SKM-1 (cell line): ENCODE measurements at regions not wholly inside any gene's neighbourhood (a gene's known extent, or its start where the extent isn't known, plus 50 kb on each side); places are given as distances from the start of the nearest gene placed in this dataset.
"Not testable (repeated sequence)": the region's sequence is repeated elsewhere in the genome, so short reads cannot be mapped to it uniquely, and the experiment has no call there.

Experiments
- DNase-seq: peaks from one replicate; lab custom pipeline; 2025; ENCODE audit not compliant: unreplicated experiment; lab: John Stamatoyannopoulos, UW

DNA sequence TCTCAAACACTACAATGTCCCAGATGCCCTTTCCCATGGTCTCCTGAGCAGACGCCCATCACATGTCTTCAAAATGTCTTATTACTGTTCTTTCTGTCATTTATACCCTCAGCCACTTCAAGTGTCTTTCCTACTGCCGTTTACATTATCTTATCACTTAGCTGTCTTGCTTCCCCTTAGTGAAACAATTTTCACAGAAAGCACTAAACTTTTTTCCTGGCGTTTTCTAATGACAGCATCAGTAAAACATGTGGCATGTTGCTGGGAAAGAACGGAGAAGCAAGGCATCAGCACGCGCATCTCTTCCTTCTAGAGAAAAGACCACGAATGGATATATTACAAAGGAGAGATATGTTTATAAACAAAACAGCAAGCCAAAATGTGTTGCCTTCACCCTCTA lies 189.7 kb upstream of the SLIT2 start:
- no peak for DNase-seq

DNA sequence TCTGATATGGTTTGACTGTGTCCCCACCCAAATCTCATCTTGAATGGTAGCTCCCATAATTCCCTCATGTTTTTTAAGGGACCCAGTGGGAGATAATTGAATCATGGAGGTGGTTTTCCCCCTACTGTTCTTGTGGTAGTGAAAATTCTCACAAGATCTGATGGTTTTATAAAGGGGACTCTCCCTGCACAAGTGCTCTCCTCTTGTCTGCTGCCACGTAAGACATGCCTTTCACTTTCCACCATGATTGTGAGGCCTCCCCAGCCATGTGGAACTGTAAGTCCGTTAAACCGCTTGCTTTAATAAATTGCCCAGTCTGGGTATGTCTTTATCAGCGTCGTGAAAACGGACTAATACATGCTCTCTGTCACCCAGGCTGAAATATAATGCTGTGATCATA lies 200.9 kb upstream of the SLIT2 start:
- DNase-seq, result no peak

DNA sequence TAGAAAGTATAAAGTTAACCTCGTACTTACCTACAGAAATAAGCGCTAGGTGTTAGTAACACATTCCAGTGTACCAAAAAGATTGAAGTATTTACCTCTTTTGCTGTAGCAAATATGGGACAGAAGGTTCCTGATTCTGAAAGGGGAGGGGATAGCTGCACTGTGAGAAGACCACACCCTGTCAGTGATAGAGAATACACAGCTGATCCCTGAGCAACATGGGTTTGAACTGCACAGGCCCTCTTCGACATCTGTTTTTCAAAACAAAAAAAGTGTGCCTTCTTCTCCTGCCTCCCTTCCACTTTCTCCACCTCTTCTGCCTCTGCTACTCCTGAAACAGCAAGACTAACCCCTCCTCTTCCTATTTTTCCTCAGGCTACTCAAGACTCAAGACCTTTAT lies 201.8 kb upstream of the SLIT2 start:
- DNase-seq, result no peak

DNA sequence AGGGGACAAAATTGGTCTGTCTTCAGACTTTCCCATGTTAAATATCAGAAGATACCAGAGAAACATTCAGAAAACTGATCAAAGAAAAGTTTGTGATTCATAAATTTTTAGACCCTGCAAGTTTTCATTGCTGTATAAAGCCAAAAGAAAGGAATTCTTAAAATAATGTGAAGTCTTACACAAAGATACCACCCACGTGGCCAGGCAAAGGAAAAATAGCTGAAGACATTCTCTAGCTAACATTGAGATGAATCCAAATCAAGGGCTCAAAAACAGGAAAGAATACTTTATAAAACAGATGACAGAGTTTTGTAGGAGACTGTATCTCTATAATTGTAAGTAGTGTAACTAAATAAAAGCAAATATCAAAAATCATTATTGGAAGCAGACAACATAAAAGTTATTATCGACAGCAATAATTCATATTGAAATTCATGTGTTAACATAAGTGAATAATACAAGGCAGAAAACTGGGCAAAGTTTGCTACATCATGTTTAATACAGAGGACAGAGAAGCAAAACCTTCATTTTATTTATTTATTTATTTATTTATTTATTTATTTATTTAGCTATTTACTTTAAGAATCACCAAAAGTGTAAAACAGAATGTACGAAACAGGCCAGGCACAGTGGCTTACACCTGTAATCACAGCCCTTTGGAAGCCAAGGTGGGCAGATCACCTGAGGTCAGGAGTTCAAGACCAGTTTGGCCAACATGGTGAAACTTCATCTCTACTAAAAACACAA lies 204.6 kb upstream of the SLIT2 start:
- DNase-seq, result no peak

DNA sequence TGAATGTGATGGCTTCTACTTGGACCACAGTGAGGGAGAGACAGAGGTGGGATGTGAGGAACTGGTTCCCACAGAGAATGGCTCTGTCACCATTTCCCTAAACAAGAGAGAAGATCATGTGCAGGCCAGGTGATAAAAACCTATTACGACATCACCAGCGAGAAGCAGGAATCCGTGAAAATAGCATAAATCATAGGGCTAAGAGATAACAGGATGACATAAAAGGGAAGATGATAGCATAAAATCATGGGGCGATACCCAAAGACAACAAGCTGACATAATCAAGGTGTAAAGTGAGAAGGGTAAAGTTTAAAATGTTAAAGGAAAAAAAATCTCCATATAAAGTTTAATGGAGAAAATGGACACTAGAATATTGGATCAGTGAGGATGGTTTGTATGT lies 205.5 kb upstream of the SLIT2 start:
- no peak for DNase-seq

DNA sequence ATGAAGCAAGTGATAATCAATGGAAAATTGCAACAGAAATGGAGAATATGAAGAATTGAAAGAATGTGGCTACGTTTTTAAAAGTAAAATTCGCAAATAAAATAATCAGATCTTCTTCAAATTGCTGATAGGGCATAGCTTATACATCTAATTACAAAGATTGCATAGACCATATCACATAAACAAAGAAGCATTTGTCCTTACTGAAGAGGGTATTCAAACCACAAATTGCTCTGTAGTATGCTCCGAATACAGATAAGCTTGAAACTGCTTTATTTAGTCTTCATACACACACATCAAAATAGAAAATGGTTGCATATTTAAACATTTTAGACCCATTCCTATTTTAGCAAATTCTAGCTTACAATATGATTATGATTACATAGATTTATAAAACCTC lies 206.7 kb upstream of the SLIT2 start:
- no peak for DNase-seq

DNA sequence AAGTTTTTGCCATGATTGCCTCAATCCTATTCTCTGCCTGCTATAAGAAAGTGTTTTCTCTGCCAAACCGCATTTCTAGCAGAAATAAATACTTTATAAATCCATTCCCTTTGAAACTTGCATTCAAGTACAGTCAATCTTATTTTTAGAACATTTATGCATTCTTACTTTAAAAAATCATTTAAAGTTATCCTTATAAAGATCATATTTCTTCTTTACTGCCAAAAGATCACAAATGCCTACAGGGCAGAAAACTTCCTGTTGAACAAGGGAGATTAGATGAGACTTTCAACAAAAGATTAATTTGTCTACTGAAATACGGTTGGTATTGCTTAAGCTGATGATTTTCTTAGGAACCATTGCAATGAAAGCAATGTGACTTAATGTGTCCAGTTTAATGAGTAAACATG lies 207.2 kb upstream of the SLIT2 start:
- DNase-seq, result no peak

DNA sequence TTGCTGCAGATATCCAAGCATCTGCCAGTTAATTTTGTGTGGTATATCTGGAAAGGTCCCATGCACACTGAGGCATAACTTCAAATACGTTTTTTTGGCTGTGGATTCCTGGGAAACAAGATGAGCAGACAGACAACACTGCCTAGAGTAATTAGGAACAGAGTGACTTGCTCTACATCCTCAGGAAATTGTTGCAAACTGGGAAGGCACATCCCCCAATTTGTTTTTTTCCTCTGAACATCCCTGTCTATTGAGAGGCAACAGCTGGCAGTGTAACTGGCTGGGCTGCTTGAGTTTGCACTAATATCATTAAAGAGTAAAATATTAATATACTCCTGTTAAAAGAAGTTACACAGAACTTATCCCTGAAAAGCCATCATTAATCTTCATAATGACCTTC lies 207.7 kb upstream of the SLIT2 start:
- DNase-seq, result no peak

DNA sequence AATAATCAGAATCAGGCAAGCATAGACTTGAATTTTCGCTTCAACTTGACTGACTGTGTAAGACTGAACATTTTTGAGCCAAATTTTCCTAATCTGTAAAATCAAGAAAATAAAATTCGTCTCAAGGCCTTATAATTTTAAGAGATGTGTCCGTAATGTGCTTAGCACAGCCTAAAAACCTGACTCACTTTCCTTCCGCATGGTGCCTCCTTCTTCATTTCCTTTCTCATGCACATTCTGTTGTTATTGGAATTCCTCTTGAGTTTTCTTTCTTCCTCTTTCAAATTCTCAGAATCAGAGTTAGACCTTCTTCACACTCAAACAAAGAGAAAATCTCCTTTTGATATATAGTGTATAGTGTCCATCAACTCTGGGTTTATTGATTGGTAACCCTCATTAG lies 208.9 kb upstream of the SLIT2 start:
- no peak for DNase-seq

DNA sequence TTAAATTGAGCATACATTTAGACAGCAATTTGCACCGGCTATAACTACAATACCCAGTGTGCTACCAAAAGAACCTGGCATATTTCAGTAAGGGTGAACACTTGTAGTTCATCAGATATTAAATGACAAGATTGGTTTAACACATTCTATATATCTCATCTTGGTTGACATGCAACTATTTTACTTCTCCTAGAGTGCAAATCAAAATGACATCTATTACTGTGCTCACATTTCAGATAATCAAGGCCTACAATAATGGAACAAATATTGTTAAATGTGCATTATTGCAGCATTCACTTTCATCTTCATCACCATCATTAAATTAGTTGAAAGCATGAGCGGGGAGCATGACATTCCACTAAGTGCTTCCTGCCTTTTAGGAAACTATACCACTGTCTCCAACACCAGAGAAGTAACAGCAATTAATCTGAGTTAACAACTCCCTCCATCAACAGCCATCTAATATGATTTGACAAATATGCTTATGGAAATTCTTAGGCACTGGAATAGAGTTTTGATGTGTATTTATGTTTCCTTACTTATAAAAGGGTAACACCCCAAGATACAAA lies 209.8 kb upstream of the SLIT2 start:
- DNase-seq, result no peak

DNA sequence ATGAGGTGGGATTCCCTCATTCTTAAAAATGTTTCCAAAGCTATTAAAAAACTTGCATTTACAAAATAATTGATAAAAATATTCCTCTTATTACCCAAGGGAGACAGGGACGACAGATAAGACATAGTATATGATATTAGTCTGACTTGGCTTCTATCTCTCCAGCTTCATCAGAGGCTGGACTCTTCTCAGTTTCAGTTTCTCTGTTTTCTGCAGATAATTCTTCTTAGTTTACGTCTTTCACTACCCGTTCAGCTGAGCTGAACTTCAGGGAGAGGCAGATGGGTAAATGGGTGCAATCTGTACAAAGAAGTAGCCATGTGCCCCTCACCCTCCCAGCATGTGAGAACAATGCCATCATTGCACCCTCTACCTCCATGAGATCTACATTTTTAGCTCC lies 214.0 kb upstream of the SLIT2 start:
- DNase-seq, result no peak

DNA sequence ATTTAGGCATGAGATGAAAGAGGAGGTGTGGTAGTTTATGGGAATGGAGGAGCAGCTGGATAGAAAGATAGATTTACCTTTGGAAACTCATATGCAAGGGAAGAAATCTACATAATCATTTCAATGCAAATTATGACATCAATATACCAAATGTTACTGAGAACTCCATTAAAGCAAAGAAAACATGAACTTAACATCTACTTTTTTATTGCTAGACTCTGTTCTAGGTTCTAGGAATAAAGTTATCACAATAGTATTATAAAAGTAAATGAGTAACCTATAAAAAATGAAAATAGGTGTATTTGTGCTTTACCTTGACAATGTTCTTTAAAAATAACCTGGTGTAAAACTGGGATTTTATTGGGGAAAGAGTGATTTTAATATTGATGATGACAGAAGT lies 221.6 kb upstream of the SLIT2 start:
- DNase-seq, result no peak

DNA sequence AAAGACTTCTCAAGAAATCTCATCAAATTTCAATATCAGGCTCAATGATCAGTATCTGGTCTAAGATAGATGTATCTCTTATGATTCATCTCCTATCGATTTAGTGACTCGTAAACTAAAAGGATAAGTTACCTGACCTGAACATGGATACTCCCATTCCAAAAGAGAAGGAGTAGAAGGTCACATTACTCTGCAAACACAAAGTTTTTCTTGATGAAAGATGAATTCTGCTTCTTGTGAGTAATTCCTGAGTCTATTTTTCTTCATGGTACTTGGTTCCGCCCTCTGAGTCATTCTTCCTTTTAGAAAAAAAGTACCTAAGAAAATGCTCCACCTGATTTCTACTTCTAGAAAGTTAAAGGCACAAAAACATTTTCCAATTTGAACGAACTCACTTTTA lies 223.1 kb upstream of the SLIT2 start:
- no peak for DNase-seq

DNA sequence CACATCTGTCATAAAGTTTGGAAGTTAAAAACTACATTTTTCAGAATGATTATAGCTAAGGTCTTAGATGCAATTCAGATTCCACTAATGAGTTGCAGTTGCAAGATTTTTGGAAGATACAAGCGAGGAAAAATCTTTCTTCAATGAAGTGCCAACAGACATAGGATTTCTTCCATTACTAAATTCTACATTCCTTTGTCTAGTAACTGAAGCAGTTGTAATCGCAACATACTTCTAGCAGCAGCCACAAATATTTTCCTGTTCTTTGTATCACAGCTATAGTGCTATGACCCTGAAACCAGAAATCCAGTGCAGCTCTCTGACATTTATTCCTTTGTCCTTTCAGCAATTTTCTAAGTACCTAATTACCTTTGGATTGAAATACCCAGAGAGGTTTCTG lies 225.2 kb upstream of the SLIT2 start:
- no peak for DNase-seq

DNA sequence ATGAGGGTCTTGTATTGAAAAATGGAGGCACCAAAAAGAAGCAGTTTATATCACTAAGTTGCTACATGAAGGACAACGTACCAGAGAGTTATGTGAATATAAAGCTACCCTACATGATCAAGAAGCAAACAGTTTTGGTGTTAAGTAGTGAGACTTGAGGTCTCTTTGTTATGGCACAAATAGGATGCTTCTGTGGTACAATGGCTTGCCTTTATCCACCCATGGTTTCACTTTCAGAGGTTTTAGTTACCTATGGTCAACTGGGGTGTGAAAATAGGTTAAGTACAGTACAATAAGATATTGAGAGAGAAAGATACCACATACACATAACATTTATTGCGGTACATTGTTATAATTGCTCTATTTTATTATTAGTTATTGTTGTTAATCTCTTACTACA lies 229.2 kb upstream of the SLIT2 start:
- no peak for DNase-seq

DNA sequence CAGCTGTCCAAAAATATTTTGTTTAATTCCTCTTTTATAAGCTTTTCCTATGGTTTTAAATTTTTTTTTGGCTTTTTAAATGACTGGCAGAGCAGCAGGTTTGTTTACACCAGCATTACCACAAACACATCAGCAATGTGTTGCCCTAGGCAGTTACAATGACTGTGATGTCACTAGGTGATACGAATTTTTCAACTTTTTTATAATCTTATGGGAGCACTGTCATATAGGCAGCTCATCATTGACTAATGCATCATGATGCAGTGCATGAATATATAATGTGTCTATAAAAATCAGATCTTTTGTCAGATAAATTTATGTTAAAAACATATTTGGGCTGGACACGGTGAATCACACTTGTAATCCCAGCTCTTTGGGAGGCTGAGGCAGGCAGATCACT lies 231.6 kb upstream of the SLIT2 start:
- no peak for DNase-seq

DNA sequence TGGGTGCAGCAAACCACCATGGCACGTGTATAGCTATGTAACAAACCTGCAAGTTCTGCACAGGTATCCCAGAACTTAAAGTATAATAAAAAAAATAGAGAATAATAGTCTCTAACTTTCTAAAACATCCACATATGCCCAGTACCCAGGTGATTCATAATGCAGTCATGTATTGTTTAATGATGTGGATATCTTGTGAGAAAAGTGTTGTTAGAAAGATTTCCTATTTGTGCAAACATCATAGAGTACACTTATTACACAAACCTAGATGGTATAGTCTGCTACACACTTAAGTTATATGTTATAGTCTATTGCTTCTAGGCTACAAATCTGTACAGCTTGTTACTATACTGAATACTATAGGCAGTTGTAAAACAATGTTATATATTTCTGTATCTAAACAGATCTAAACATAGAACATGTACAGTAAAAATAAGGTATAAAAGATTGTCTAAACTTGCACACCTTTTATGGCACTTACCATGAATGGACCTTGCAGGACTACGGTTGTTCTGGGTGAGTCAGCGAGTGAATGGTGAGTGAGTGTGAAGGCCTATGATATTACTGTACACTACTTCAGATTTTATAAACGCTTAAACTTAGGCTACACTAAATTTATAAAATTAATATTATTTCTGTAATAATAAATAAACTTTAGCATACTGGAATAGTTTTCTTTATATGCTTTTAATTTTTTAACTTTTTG lies 232.2 kb upstream of the SLIT2 start:
- DNase-seq, result no peak

DNA sequence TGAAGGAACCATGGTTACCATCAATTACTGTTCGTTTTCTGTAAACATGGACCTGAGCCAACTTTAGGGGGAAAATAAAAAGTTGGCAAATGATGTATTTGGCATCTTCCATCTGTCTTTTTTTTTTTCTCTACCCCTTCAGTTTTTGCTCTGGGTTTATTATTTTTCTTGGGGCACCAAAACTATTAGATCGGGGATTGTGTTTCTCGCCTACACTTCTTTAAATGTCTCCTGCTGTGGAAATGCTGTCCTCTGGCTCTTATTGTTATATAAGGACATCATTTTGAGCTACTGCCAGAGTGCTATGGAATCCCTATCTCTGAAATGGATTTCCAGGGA lies 234.0 kb upstream of the SLIT2 start:
- DNase-seq, result no peak

DNA sequence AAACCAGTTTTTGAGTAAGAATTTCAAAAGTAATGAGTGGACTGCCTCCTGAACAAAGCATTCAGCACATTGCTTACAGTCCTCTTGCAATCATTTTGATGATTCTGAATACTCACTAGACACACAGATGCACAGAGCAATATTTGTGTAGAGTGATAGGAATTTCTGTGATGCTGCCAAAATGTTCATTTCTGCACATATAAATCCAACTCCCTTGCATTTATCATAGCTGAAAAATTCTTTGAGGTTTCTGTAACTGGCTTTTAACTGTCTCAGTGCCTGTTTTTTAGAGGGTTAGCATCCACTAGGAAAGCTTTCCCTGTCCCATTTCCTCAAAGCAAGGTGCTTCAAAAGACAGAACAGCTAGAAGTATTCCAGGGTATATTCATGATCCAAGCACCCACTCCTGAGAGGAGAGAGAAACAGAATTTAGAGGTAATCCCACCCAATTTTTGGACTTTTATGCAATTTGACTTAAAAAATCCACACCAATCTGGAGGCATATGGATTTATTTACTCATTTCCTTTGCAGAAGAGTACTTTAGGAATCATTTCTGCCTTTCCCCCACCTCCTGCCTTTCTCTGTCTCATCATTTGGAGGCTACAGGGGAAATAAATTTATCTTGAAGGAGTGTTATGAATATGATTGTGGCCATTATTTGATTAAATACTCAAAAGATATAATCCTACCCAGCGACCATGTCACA lies 234.5 kb upstream of the SLIT2 start:
- DNase-seq, result no peak

DNA sequence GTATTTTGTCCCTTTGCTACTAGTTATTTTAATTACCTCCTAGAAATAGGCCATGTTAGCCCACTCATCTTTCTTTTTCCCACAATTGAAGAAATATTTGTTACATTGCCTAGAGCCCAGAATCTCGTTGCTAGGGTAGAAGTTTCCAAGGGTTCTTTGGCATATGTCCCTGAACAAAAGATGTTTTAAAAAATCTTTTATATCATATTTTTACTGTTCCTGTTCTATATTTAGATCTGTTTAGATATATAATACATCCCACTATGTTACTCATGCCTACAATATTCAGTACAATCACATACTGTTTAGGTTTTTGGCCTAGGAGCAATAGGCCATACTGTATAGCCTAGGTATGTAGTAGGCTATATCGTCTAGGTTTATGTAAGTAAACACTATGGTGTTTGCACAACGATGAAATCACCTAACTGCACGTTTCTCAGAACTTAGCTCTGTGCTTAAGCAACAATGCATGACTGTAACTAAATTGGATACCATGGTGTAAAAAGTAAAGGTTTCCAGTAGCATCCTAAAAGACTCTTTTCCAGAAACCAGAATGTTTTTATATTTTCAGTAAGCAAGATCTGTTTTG lies 236.0 kb upstream of the SLIT2 start:
- DNase-seq, result no peak

DNA sequence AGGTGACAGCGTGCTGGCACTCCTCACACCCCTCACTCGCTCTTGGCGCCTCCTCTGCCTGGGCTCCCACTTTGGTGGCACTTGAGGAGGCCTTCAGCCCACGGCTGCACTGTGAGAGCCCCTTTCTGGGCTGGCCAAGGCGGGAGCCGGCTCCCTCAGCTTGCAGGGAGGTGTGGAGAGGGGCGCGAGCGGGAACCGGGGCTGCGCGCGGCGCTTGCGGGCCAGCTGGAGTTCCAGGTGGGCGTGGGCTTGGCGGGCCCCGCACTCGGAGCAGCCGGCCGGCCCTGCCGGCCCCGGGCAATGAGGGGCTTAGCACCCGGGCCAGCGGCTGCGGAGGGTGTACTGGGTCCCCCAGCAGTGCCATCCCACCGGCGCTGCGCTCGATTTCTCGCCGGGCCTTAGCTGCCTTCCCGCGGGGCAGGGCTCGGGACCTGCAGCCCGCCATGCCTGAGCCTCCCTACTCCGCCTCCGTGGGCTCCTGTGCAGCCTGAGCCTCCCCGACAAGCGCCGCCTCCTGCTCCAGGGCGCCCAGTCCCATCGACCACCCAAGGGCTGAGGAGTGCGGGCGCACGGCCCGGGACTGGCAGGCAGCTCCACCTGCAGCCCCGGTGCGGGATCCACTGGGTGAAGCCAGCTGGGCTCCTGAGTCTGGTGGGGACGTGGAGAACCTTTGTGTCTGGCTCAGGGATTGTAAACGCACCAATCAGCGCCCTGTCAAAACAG lies 247.7 kb upstream of the SLIT2 start:
- not testable (repeated sequence) for DNase-seq
